ENCODE measurements at regions not wholly inside any gene's neighbourhood (a gene's known extent, or its start where the extent isn't known, plus 50 kb on each side); places are given as distances from the start of the nearest gene placed in this dataset.
"Not testable (repeated sequence)": the region's sequence is repeated elsewhere in the genome, so short reads cannot be mapped to it uniquely, and the experiment has no call there.

- no peak overlapping the region for H3K27ac ChIP-seq
- CTCF ChIA-PET, result no interaction called here
- POLR2A ChIA-PET (ENCODE audit: low non-redundant PET), result no interaction called here
- DNase-seq (ENCODE audit: low spot score), result no peak
- no peak for TF ChIP-seq CTCF (conservative IDR thresholded peaks at IDR 0.05; ENCODE audit: low read depth)
Observed at GRCh38 chr5:144035046-144035740, 135.3 kb downstream of the YIPF5 start.

DNA sequence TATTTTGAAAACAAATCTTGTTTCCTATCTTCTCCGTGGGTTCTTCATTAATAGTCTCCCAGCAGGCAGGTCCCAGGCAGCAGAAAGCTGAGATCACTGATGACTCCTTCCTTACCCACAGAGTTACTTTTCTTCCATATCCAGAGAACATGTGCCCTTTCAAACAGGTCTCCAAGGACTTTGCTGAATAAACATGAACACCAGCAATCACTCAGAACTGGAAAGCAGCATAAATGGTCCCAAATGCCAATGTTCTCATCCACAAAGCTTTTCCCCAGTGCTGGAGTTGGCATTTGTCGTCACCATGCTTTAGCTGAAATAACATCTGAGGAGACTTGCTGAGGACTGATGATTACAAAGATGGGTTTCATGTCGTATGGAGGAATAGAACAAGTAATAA is 134.0 kb downstream of the YIPF5 start:
- no peak for DNase-seq (ENCODE audit: low spot score)
- ChIA-PET POLR2A (ENCODE audit: low non-redundant PET) (no interaction called here), CTCF (interaction anchor here (0.6 to 0.7 kb wide), 2 partner anchors 10 to 59 kb away, joined by 3 read pairs; no protein-coding TSS in a partner anchor)
- no peak for TF ChIP-seq CTCF (conservative IDR thresholded peaks at IDR 0.05; ENCODE audit: low read depth)
- H3K27ac ChIP-seq, result no peak overlapping the region

GRCh38 chr5:144040615-144041305 is 129.7 kb downstream of the YIPF5 start:
- ChIA-PET POLR2A (ENCODE audit: low non-redundant PET) (no interaction called here), CTCF (no interaction called here)
- DNase-seq (ENCODE audit: low spot score), result no peak
- no peak overlapping the region for H3K27ac ChIP-seq
- TF ChIP-seq CTCF (conservative IDR thresholded peaks at IDR 0.05; ENCODE audit: low read depth), result no peak

GRCh38 chr5:144042156-144042555 is 128.3 kb downstream of the YIPF5 start:
- no peak for TF ChIP-seq CTCF (conservative IDR thresholded peaks at IDR 0.05; ENCODE audit: low read depth)
- ChIA-PET CTCF (no interaction called here), POLR2A (ENCODE audit: low non-redundant PET) (no interaction called here)
- no peak overlapping the region for H3K27ac ChIP-seq
- no peak for DNase-seq (ENCODE audit: low spot score)

GRCh38 chr5:144048259-144048856 is 122.1 kb downstream of the YIPF5 start:
- POLR2A ChIA-PET (ENCODE audit: low non-redundant PET), result no interaction called here
- no peak for TF ChIP-seq CTCF (conservative IDR thresholded peaks at IDR 0.05; ENCODE audit: low read depth)
- no peak overlapping the region for H3K27ac ChIP-seq
- DNase-seq (ENCODE audit: low spot score), result no peak
- CTCF ChIA-PET, result interaction anchor here (0.6 kb wide), 1 partner anchor 12 kb away, joined by 3 read pairs; no protein-coding TSS in a partner anchor

DNA sequence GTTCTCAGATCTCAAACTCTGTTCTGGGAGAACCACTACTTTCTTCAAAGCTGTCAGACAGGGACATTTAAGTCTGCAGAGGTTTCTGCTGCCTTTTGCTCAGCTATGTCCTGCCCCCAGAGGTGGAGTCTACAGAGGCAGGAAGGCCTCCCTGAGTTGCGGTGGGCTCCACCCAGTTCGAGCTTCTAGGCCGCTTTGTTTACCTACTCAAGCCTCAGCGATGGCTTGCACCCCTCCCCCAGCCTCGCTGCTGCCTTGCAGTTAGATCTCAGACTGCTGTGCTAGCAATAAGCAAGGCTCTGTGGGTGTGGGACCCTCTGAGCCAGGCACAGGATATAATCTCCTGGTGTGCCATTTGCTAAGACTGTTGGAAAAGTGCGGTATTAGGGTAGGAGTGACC is 115.1 kb downstream of the YIPF5 start:
- DNase-seq (ENCODE audit: low spot score); CTCF ChIA-PET; H3K27ac ChIP-seq; POLR2A ChIA-PET (ENCODE audit: low non-redundant PET): not testable (repeated sequence)

GRCh38 chr5:144060091-144060490 is 110.4 kb downstream of the YIPF5 start:
- CTCF ChIA-PET, result interaction anchor here (0.7 kb wide), 1 partner anchor 11 kb away, joined by 3 read pairs; no protein-coding TSS in a partner anchor
- H3K27ac ChIP-seq; POLR2A ChIA-PET (ENCODE audit: low non-redundant PET); DNase-seq (ENCODE audit: low spot score): not testable (repeated sequence)

All from RWPE1 (cell line).